Activated CD4-positive, alpha-beta T cell treated with anti-CD3 and anti-CD28 coated beads, Interleukin-2, amount 50 U/mL, for 24 hours (primary cell): ENCODE measurements at regions not wholly inside any gene's neighbourhood (a gene's known extent, or its start where the extent isn't known, plus 50 kb on each side); places are given as distances from the start of the nearest gene placed in this dataset.
"Not testable (repeated sequence)": the region's sequence is repeated elsewhere in the genome, so short reads cannot be mapped to it uniquely, and the experiment has no call there.

Source experiments
- DNase-seq, 2 donors: peaks; one replicate each; pipeline ENCODE4 v3.0.0-alpha.2; 2020; ENCODE audit warnings: low read depth in 1 of 2, low spot score in 1 of 2

- no peak for DNase-seq
Measured at GRCh38 chr5:4614088-4614487, 526.0 kb upstream of the ADAMTS16 start.

- not testable (repeated sequence) for DNase-seq
Measured at GRCh38 chr5:4615369-4615768, 524.8 kb upstream of the ADAMTS16 start.

GRCh38 chr5:4625206-4625896 is 514.8 kb upstream of the ADAMTS16 start:
- no peak for DNase-seq

DNA sequence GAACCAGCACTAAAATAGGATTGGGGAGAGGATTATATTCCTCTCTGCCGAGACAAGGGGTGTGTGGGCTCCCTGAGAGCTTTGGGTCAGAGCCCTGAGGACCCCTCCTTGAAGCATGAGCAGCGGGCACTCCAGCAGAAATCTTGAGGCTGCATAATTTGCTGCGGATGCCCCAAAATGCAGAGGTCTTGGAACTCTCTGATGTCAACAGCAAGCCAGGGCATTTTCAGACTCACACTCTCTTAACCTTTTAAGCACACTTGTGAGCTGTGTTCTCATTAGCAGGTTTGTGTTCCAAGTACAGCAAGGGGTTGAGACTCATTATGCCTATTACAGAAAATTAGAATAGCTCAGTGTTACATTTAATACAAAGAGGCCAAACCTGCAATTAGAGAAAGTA is 513.0 kb upstream of the ADAMTS16 start:
- DNase-seq, result no peak

DNA sequence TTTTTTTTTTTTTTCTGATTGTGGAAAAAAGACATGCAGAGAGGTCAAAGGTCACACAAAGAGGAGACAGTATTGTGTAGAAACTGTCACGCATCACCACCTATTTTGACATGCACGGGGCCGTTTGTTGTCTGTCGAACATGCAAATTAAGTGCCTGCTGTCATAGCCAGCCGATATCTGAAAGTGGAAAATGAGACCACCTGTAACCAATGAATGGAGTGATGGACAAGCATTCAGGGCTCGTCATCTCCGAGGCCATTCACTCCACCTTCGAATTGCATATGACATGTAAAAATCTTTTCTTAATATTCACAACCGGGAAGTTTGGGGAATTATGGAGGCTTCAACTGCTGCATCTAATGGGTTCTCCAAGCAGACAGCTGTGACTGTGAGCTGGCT is 512.2 kb upstream of the ADAMTS16 start:
- no peak for DNase-seq

- no peak for DNase-seq
Measured at GRCh38 chr5:4628645-4629385, 511.3 kb upstream of the ADAMTS16 start.

- DNase-seq, result no peak
Measured at GRCh38 chr5:4630031-4630430, 510.1 kb upstream of the ADAMTS16 start.

- no peak for DNase-seq
Measured at GRCh38 chr5:4634342-4634741, 505.8 kb upstream of the ADAMTS16 start.

- no peak for DNase-seq
Measured at GRCh38 chr5:4636378-4636777, 503.8 kb upstream of the ADAMTS16 start.

GRCh38 chr5:4639946-4640345 is 500.2 kb upstream of the ADAMTS16 start:
- DNase-seq, result no peak

DNA sequence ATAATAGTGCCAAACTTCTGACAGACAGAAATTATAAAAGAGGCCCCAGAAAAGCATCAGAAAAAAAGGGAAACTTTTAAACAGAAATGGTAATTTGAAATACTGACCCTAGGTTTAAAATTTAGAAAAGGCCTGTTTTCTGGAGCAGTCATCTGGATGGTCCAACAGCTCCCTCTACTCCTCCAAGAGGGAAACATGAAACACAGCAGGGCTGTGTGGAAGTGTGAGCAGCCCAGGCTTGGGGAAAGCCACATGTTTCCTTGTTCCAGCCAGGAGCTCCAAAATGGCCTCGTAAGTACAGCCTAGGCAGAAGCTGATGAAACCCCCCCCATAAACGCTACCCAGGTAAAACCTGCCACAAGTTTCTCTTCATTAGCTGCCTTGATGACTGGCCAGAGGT is 499.3 kb upstream of the ADAMTS16 start:
- DNase-seq, result no peak

DNA sequence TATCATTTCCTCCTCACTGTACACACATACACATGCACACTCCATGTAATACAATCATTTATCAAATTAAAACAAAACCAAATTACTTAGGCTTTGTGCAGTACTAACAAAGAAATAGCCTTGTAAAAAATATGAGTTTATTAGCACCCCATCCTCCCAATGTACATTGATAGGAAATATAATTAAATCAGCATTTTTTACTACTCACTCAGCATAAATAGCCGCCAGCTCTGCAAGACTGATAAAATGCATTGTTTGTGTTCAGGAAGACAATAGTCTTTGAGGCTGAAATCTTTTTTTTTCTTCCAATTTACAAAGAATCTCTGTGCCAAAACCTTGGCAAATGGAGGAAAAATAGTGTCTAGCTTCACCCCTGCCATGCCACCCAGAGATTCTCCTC is 497.6 kb upstream of the ADAMTS16 start:
- DNase-seq, result no peak

DNA sequence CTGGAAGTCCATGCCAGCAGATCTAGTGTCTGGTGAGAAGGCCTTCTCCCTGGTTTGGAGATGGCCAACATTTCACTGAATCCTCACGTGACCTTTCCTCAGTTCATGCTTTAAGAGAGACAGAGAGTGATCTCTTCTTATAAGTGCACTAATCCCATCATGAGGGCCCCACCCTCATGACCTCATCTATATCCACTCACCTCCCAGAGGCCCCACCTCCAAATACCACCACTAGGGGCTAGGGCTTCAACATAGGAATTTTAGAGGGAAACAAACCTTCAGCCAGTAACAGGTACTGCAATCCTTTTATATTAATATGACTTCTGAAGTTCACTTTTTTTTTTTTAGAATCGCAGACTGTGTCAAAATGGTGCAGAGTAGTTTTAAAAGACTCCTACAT is 496.9 kb upstream of the ADAMTS16 start:
- no peak for DNase-seq

GRCh38 chr5:4643960-4644359 is 496.2 kb upstream of the ADAMTS16 start:
- DNase-seq, result no peak

DNA sequence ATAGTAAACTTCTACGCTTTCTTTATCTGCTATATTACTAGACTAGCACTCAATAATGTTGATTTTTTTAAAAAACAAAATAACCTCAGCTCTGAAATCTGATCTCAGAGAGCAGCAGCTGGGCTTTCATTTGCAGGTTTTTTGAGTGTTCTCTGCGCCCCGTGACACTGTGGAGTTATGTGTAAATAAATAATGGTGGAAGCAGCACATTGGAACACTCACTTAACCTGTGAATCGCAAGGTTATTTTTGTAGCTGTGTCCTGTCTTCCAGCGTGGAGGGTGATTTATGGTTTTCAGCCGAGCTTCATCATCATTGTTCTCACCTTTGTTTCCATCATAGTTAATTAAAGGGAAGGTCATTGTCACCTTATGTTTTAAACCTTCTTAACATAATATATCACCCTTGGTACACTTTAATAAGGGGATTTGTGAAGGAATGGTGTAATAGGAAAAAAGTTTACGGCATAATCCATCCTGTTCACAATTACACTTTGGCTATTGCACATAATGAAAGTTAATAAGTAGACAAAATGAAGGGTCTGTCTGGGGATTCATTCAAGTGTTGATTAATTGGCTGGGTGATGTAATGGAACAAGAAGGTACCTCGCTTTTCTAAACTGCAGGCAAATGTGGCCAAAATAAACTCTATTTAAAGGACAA is 493.3 kb upstream of the ADAMTS16 start:
- DNase-seq, result no peak

- DNase-seq, result no peak
Measured at GRCh38 chr5:4647955-4648354, 492.2 kb upstream of the ADAMTS16 start.

- no peak for DNase-seq
Measured at GRCh38 chr5:4651806-4652565, 488.1 kb upstream of the ADAMTS16 start.

- DNase-seq, result no peak
Measured at GRCh38 chr5:4653475-4653874, 486.7 kb upstream of the ADAMTS16 start.

GRCh38 chr5:4659851-4660250 is 480.3 kb upstream of the ADAMTS16 start:
- no peak for DNase-seq

DNA sequence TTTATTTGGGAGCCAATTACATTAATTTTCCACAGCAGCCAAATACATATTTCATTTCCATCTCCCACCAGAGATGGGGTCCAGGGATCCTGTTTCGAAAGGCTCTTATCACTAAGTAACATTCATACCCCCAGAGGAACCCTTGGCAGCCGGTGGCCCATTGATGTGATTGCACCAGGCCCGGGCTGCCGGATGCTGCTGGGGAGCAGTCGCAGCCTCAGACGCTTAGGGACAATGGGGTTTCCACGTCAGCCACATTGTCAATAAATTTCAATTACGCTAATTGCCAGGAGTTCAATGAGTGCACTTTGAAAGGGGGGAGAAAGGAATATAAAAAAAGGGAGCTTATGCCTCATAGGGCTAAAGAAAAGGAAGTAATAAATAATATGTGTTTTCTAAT is 478.8 kb upstream of the ADAMTS16 start:
- DNase-seq, result no peak

DNA sequence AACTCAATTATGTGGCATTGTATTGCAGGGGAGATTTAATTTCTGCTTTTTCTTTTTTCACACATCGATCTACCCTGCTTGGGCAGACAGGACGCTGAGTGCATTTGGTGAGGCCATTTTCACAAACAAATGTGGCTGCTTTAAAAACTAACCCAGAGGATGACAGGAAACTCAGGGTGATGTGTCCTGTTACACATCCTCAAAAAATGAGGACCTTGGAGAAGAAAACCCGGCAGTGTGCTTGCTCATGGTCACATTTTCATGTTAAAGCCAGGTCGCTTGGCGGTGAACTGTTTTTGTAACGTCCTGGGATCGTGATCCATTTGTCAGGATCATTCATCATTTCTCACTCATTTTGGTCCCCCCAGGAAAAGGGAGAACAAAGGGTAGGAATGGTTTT is 478.3 kb upstream of the ADAMTS16 start:
- no peak for DNase-seq

DNA sequence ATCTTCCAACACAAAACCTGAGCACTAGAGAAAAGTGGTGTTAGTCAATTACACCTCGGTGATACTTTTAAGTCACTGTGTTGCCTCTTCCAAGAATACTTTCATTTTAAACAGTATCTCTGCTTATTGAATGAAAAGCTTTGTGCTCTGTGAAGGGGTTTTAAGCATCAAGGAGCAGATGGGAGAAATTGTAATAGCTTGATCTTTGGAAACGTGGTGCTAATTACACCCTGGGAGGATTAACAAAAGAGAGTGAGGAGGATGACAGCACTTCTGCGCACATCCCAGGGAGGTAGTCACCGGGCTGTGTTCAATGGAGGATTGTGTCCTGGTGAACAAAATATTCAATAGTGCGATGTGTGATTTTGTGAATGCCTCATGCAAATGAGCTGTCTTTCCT is 477.4 kb upstream of the ADAMTS16 start:
- no peak for DNase-seq
